ENCODE measurements at regions not wholly inside any gene's neighbourhood (a gene's known extent, or its start where the extent isn't known, plus 50 kb on each side); places are given as distances from the start of the nearest gene placed in this dataset.

- TF ChIP-seq POLR2AphosphoS5 (IDR thresholded peaks at IDR 0.05), result no peak
- TF ChIP-seq CTCF (IDR thresholded peaks at IDR 0.05; ENCODE audit: poor library complexity, severe bottlenecking), result no peak
- no peak for TF ChIP-seq EP300 (conservative IDR thresholded peaks at IDR 0.05; ENCODE audit: poor library complexity, severe bottlenecking)
- TF ChIP-seq EZH2 (IDR thresholded peaks at IDR 0.05; ENCODE audit: borderline replicate concordance, insufficient read depth, low read length, poor library complexity, severe bottlenecking), result no peak
- TF ChIP-seq, protein P1, sequence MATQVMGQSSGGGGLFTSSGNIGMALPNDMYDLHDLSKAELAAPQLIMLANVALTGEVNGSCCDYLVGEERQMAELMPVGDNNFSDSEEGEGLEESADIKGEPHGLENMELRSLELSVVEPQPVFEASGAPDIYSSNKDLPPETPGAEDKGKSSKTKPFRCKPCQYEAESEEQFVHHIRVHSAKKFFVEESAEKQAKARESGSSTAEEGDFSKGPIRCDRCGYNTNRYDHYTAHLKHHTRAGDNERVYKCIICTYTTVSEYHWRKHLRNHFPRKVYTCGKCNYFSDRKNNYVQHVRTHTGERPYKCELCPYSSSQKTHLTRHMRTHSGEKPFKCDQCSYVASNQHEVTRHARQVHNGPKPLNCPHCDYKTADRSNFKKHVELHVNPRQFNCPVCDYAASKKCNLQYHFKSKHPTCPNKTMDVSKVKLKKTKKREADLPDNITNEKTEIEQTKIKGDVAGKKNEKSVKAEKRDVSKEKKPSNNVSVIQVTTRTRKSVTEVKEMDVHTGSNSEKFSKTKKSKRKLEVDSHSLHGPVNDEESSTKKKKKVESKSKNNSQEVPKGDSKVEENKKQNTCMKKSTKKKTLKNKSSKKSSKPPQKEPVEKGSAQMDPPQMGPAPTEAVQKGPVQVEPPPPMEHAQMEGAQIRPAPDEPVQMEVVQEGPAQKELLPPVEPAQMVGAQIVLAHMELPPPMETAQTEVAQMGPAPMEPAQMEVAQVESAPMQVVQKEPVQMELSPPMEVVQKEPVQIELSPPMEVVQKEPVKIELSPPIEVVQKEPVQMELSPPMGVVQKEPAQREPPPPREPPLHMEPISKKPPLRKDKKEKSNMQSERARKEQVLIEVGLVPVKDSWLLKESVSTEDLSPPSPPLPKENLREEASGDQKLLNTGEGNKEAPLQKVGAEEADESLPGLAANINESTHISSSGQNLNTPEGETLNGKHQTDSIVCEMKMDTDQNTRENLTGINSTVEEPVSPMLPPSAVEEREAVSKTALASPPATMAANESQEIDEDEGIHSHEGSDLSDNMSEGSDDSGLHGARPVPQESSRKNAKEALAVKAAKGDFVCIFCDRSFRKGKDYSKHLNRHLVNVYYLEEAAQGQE (IDR thresholded peaks at IDR 0.05; ENCODE audit: borderline replicate concordance), result no peak
- no peak for TF ChIP-seq SMC3 (conservative IDR thresholded peaks at IDR 0.05; ENCODE audit: poor library complexity)
- no peak for TF ChIP-seq TAF1 (IDR thresholded peaks at IDR 0.05; ENCODE audit: low read depth)
Measured at GRCh38 chr15:62593681-62594399, 428.8 kb upstream of the C2CD4B start.
